Endodermal cell (in vitro differentiated cells): ENCODE measurements at regions not wholly inside any gene's neighbourhood (a gene's known extent, or its start where the extent isn't known, plus 50 kb on each side); places are given as distances from the start of the nearest gene placed in this dataset.

Experiments
- DNase-seq: peaks from one replicate; pipeline ENCODE4 v3.0.0-alpha.2; 2017
- H3K27ac ChIP-seq: 2 replicates; pipeline ENCODE4 v1.5.1; 2013; ENCODE audit warnings: mild to moderate bottlenecking, low read depth, low read length, moderate library complexity
- H3K27me3 ChIP-seq: 2 replicates; pipeline ENCODE4 v1.6.1; 2013; ENCODE audit warnings: mild to moderate bottlenecking, low read length, moderate library complexity; ENCODE audit not compliant: insufficient read depth, control insufficient read depth, poor library complexity, severe bottlenecking
- H3K36me3 ChIP-seq: 2 replicates; pipeline ENCODE4 v1.7.0; 2013; ENCODE audit warnings: mild to moderate bottlenecking, low read length, moderate library complexity; ENCODE audit not compliant: control insufficient read depth, insufficient read depth
- H3K4me1 ChIP-seq: one replicate; pipeline ENCODE4 v1.7.0; 2013; ENCODE audit warnings: low read length; ENCODE audit not compliant: control insufficient read depth, insufficient read depth
- H3K4me3 ChIP-seq: 2 replicates; pipeline ENCODE4 v1.5.1; 2013; ENCODE audit warnings: mild to moderate bottlenecking, low read length, moderate library complexity
- H3K9ac ChIP-seq: 2 replicates; pipeline ENCODE4 v1.6.1; 2013; ENCODE audit warnings: mild to moderate bottlenecking, low read length, moderate library complexity; ENCODE audit not compliant: poor library complexity, severe bottlenecking; ENCODE audit errors: extremely low read depth
- H3K9me3 ChIP-seq: 2 replicates; pipeline ENCODE4 v1.6.1; 2013; ENCODE audit warnings: mild to moderate bottlenecking, low read length, moderate library complexity; ENCODE audit not compliant: control insufficient read depth
- H3K27ac Mint-ChIP-seq: 2 replicates; pipeline ENCODE4 v1.8.0; 2020; ENCODE audit warnings: mixed read lengths
- H3K27me3 Mint-ChIP-seq: 2 replicates; pipeline ENCODE4 v1.8.0; 2021; ENCODE audit warnings: mild to moderate bottlenecking, mixed read lengths; ENCODE audit not compliant: insufficient read depth
- H3K36me3 Mint-ChIP-seq: 2 replicates; pipeline ENCODE4 v1.8.0; 2020; ENCODE audit warnings: low read depth, mixed read lengths
- H3K4me1 Mint-ChIP-seq: 2 replicates; pipeline ENCODE4 v1.8.0; 2020; ENCODE audit warnings: mixed read lengths
- H3K4me3 Mint-ChIP-seq: 2 replicates; pipeline ENCODE4 v1.8.0; 2020; ENCODE audit warnings: mild to moderate bottlenecking, moderate library complexity, mixed read lengths
- H3K9me3 Mint-ChIP-seq: 2 replicates; pipeline ENCODE4 v1.8.0; 2020; ENCODE audit warnings: mild to moderate bottlenecking, mixed read lengths
- CTCF ChIP-seq: fragments of 200-600 bp; sonication (generic); conservative IDR thresholded peaks from 2 replicates; pipeline ENCODE4 v1.5.0; 2021; ENCODE audit warnings: antibody characterized with exemption, mild to moderate bottlenecking
- WGBS, 2 experiments: methylation state at CpG; one replicate each; pipeline versions ENCODE4 v1.1.5 to v1.1.7; 2013; ENCODE audit warnings: missing lambda C conversion rate in 2 of 2, mixed read lengths in 1 of 2; ENCODE audit not compliant: insufficient coverage in 1 of 2, insufficient read length in 1 of 2; 5-methylcytosine and 5-hydroxymethylcytosine counted together

GRCh38 chr4:127249066-127249766, 383.5 kb upstream of the INTU start:
- no peaks in the 10 kb centered on the region for H3K36me3 ChIP-seq
- Mint-ChIP-seq H3K4me1 (no peaks in the 10 kb centered on the region), H3K4me3 (no peak overlapping the region), H3K27ac (no peak overlapping the region), H3K27me3 (no peaks in the 10 kb centered on the region), H3K36me3 (no peaks in the 10 kb centered on the region), H3K9me3 (no peaks in the 10 kb centered on the region)
- H3K9ac ChIP-seq = no peak overlapping the region
- no peak for TF ChIP-seq CTCF
- 83 to 87% methylated on average over 1 to 2 of the region's 3 CpGs for WGBS, 2 experiments
- no peaks in the 10 kb centered on the region for H3K27me3 ChIP-seq
- H3K4me3 ChIP-seq = no peak overlapping the region
- DNase-seq = no peak
- H3K27ac ChIP-seq = no peak overlapping the region
- H3K9me3 ChIP-seq = no peaks in the 10 kb centered on the region
- H3K4me1 ChIP-seq = no peaks in the 10 kb centered on the region

- Mint-ChIP-seq H3K9me3 (no peaks in the 10 kb centered on the region), H3K27me3 (no peaks in the 10 kb centered on the region), H3K4me1 (no peaks in the 10 kb centered on the region), H3K27ac (no peak overlapping the region), H3K4me3 (no peak overlapping the region), H3K36me3 (no peaks in the 10 kb centered on the region)
- H3K27me3 ChIP-seq = no peaks in the 10 kb centered on the region
- DNase-seq = no peak
- H3K9me3 ChIP-seq = no peaks in the 10 kb centered on the region
- no peaks in the 10 kb centered on the region for H3K4me1 ChIP-seq
- 89% methylated on average over 2 of the region's 3 CpGs; no CpG with 5 or more reads in 1 of the 2 experiments for WGBS, 2 experiments
- H3K36me3 ChIP-seq = no peaks in the 10 kb centered on the region
- H3K4me3 ChIP-seq = no peak overlapping the region
- no peak overlapping the region for H3K9ac ChIP-seq
- no peak overlapping the region for H3K27ac ChIP-seq
- no peak for TF ChIP-seq CTCF
These were observed 383.0 kb upstream of the INTU start for GRCh38 chr4:127249767-127250108.

- H3K27ac ChIP-seq = no peak overlapping the region
- no peak for DNase-seq
- WGBS, 2 experiments = 88 to 98% methylated on average over 5 of the region's 5 CpGs
- H3K36me3 ChIP-seq = no peaks in the 10 kb centered on the region
- no peaks in the 10 kb centered on the region for H3K9me3 Mint-ChIP-seq
- H3K27ac Mint-ChIP-seq = no peak overlapping the region
- H3K36me3 Mint-ChIP-seq = no peaks in the 10 kb centered on the region
- no peak for TF ChIP-seq CTCF
- H3K4me1 Mint-ChIP-seq = no peaks in the 10 kb centered on the region
- no peaks in the 10 kb centered on the region for H3K27me3 Mint-ChIP-seq
- H3K4me3 Mint-ChIP-seq = no peak overlapping the region
- H3K27me3 ChIP-seq = no peaks in the 10 kb centered on the region
- H3K4me3 ChIP-seq = no peak overlapping the region
- no peaks in the 10 kb centered on the region for H3K4me1 ChIP-seq
- H3K9me3 ChIP-seq = no peaks in the 10 kb centered on the region
- H3K9ac ChIP-seq = no peak overlapping the region
These were observed 382.2 kb upstream of the INTU start for GRCh38 chr4:127250577-127250976.
